Esophagus mucosa (tissue), 1 donor: ENCODE measurements at regions not wholly inside any gene's neighbourhood (a gene's known extent, or its start where the extent isn't known, plus 50 kb on each side); places are given as distances from the start of the nearest gene placed in this dataset.

Experiments
- ATAC-seq: fragments of 200-7000 bp; cut with Tn5 transposase; one replicate; pipeline ENCODE4 v1.9.1; 2020
- donor health status: DM: yes; HTN: yes; CAD: no.

- no peak for ATAC-seq
These were observed 324.6 kb upstream of the TLE3 start for GRCh38 chr15:70422342-70422741.

- no peak for ATAC-seq
These were observed 323.3 kb upstream of the TLE3 start for GRCh38 chr15:70420948-70421482.

GRCh38 chr15:70420086-70420947 lies 322.6 kb upstream of the TLE3 start:
- no peak for ATAC-seq

GRCh38 chr15:70418943-70419342 lies 321.2 kb upstream of the TLE3 start:
- no peak for ATAC-seq

- no peak for ATAC-seq
These were observed 319.8 kb upstream of the TLE3 start for GRCh38 chr15:70417535-70417934.

GRCh38 chr15:70416829-70417228 lies 319.1 kb upstream of the TLE3 start:
- ATAC-seq: no peak

GRCh38 chr15:70415398-70415797 lies 317.7 kb upstream of the TLE3 start:
- no peak for ATAC-seq

GRCh38 chr15:70414626-70415025 lies 316.9 kb upstream of the TLE3 start:
- ATAC-seq: no peak

- ATAC-seq: no peak
These were observed 315.1 kb upstream of the TLE3 start for GRCh38 chr15:70412794-70413193.

GRCh38 chr15:70411143-70411863 lies 313.6 kb upstream of the TLE3 start:
- no peak for ATAC-seq

GRCh38 chr15:70410371-70410985 lies 312.8 kb upstream of the TLE3 start:
- peak; percentile 62 for ATAC-seq

GRCh38 chr15:70409388-70409787 lies 311.7 kb upstream of the TLE3 start:
- no peak for ATAC-seq

GRCh38 chr15:70407955-70408354 lies 310.2 kb upstream of the TLE3 start:
- ATAC-seq: no peak

- ATAC-seq: no peak
These were observed 309.6 kb upstream of the TLE3 start for GRCh38 chr15:70407336-70407670.

GRCh38 chr15:70406617-70407335 lies 309.1 kb upstream of the TLE3 start:
- ATAC-seq: no peak

GRCh38 chr15:70401709-70402108 lies 304.0 kb upstream of the TLE3 start:
- no peak for ATAC-seq

- ATAC-seq: no peak
These were observed 303.2 kb upstream of the TLE3 start for GRCh38 chr15:70400766-70401541.

- ATAC-seq: no peak
These were observed 301.5 kb upstream of the TLE3 start for GRCh38 chr15:70399204-70399603.

- peak; percentile 13 for ATAC-seq
These were observed 301.0 kb upstream of the TLE3 start for GRCh38 chr15:70398694-70399093.

- ATAC-seq: no peak
These were observed 299.1 kb upstream of the TLE3 start for GRCh38 chr15:70396807-70397206.

GRCh38 chr15:70395164-70395563 lies 297.4 kb upstream of the TLE3 start:
- no peak for ATAC-seq

GRCh38 chr15:70390723-70391122 lies 293.0 kb upstream of the TLE3 start:
- ATAC-seq: no peak
